ENCODE measurements at regions not wholly inside any gene's neighbourhood (a gene's known extent, or its start where the extent isn't known, plus 50 kb on each side); places are given as distances from the start of the nearest gene placed in this dataset.

- peaks cover 1% of the 10 kb centered on the region for H3K36me3 Mint-ChIP-seq
- no peaks in the 10 kb centered on the region for H3K9me3 Mint-ChIP-seq
- no peak overlapping the region for H3K27ac Mint-ChIP-seq
- no peaks in the 10 kb centered on the region for H3K4me1 Mint-ChIP-seq
- H3K4me3 Mint-ChIP-seq: no peak overlapping the region
- H3K27me3 Mint-ChIP-seq: no peaks in the 10 kb centered on the region
Measured at GRCh38 chr9:89667726-89668125, 62.9 kb downstream of the GADD45G start.

- Mint-ChIP-seq H3K27me3 (no peaks in the 10 kb centered on the region), H3K27ac (no peak overlapping the region), H3K9me3 (no peaks in the 10 kb centered on the region), H3K4me3 (no peak overlapping the region), H3K36me3 (peaks cover 1% of the 10 kb centered on the region), H3K4me1 (no peaks in the 10 kb centered on the region)
Measured at GRCh38 chr9:89668216-89668865, 63.5 kb downstream of the GADD45G start.

- no peak overlapping the region for H3K4me3 Mint-ChIP-seq
- peaks cover 1% of the 10 kb centered on the region for H3K36me3 Mint-ChIP-seq
- H3K4me1 Mint-ChIP-seq: no peaks in the 10 kb centered on the region
- no peak overlapping the region for H3K27ac Mint-ChIP-seq
- H3K9me3 Mint-ChIP-seq: no peaks in the 10 kb centered on the region
- H3K27me3 Mint-ChIP-seq: no peaks in the 10 kb centered on the region
Measured at GRCh38 chr9:89668866-89669246, 64.0 kb downstream of the GADD45G start.

- H3K27me3 Mint-ChIP-seq: no peaks in the 10 kb centered on the region
Measured at GRCh38 chr9:89669361-89669842, 64.6 kb downstream of the GADD45G start.

GRCh38 chr9:89670114-89670513, 65.3 kb downstream of the GADD45G start:
- Mint-ChIP-seq H3K27me3 (no peaks in the 10 kb centered on the region), H3K4me1 (no peaks in the 10 kb centered on the region), H3K36me3 (peaks cover 1% of the 10 kb centered on the region), H3K27ac (no peak overlapping the region), H3K9me3 (no peaks in the 10 kb centered on the region), H3K4me3 (no peak overlapping the region)

More at GRCh38 chr9:89669361-89669842, 64.6 kb downstream of the GADD45G start:
- no peak overlapping the region for H3K4me3 Mint-ChIP-seq
- no peaks in the 10 kb centered on the region for H3K4me1 Mint-ChIP-seq
- peaks cover 1% of the 10 kb centered on the region for H3K36me3 Mint-ChIP-seq
- no peaks in the 10 kb centered on the region for H3K9me3 Mint-ChIP-seq
- no peak overlapping the region for H3K27ac Mint-ChIP-seq

- Mint-ChIP-seq H3K36me3 (peaks cover 1% of the 10 kb centered on the region), H3K4me3 (no peak overlapping the region), H3K27ac (no peak overlapping the region)
Measured at GRCh38 chr9:89670801-89671434, 66.1 kb downstream of the GADD45G start.

GRCh38 chr9:89674667-89675057, 69.8 kb downstream of the GADD45G start:
- Mint-ChIP-seq H3K4me3 (no peak overlapping the region), H3K36me3 (peaks cover 1% of the 10 kb centered on the region), H3K9me3 (no peaks in the 10 kb centered on the region), H3K4me1 (no peaks in the 10 kb centered on the region), H3K27me3 (no peaks in the 10 kb centered on the region), H3K27ac (no peak overlapping the region)

More at GRCh38 chr9:89670801-89671434, 66.1 kb downstream of the GADD45G start:
- H3K4me1 Mint-ChIP-seq: no peaks in the 10 kb centered on the region
- H3K9me3 Mint-ChIP-seq: no peaks in the 10 kb centered on the region
- H3K27me3 Mint-ChIP-seq: no peaks in the 10 kb centered on the region

GRCh38 chr9:89675058-89675742, 70.4 kb downstream of the GADD45G start:
- Mint-ChIP-seq H3K4me3 (no peak overlapping the region), H3K27ac (no peak overlapping the region), H3K9me3 (no peaks in the 10 kb centered on the region), H3K4me1 (no peaks in the 10 kb centered on the region), H3K27me3 (no peaks in the 10 kb centered on the region), H3K36me3 (peaks cover 1% of the 10 kb centered on the region)

GRCh38 chr9:89676281-89676680, 71.5 kb downstream of the GADD45G start:
- Mint-ChIP-seq H3K27ac (no peak overlapping the region), H3K36me3 (peaks cover under 1% of the 10 kb centered on the region), H3K4me1 (peaks cover 5% of the 10 kb centered on the region), H3K27me3 (no peaks in the 10 kb centered on the region), H3K4me3 (no peak overlapping the region), H3K9me3 (no peaks in the 10 kb centered on the region)

GRCh38 chr9:89677702-89678395, 73.0 kb downstream of the GADD45G start:
- H3K27ac Mint-ChIP-seq: no peak overlapping the region
- H3K4me1 Mint-ChIP-seq: peaks cover 5% of the 10 kb centered on the region
- H3K27me3 Mint-ChIP-seq: no peaks in the 10 kb centered on the region
- H3K36me3 Mint-ChIP-seq: no peaks in the 10 kb centered on the region
- H3K4me3 Mint-ChIP-seq: no peak overlapping the region
- H3K9me3 Mint-ChIP-seq: no peaks in the 10 kb centered on the region

GRCh38 chr9:89678396-89679015, 73.7 kb downstream of the GADD45G start:
- H3K27ac Mint-ChIP-seq: no peak overlapping the region
- no peaks in the 10 kb centered on the region for H3K36me3 Mint-ChIP-seq
- no peak overlapping the region for H3K4me3 Mint-ChIP-seq
- H3K4me1 Mint-ChIP-seq: peaks cover 5% of the 10 kb centered on the region
- no peaks in the 10 kb centered on the region for H3K27me3 Mint-ChIP-seq
- no peaks in the 10 kb centered on the region for H3K9me3 Mint-ChIP-seq

GRCh38 chr9:89679016-89679415, 74.2 kb downstream of the GADD45G start:
- Mint-ChIP-seq H3K9me3 (no peaks in the 10 kb centered on the region), H3K4me3 (no peak overlapping the region), H3K36me3 (no peaks in the 10 kb centered on the region), H3K27me3 (no peaks in the 10 kb centered on the region), H3K4me1 (peaks cover 5% of the 10 kb centered on the region), H3K27ac (no peak overlapping the region)

GRCh38 chr9:89679581-89679980, 74.8 kb downstream of the GADD45G start:
- no peak overlapping the region for H3K4me3 Mint-ChIP-seq
- no peaks in the 10 kb centered on the region for H3K36me3 Mint-ChIP-seq
- H3K4me1 Mint-ChIP-seq: peaks cover 5% of the 10 kb centered on the region
- H3K27me3 Mint-ChIP-seq: no peaks in the 10 kb centered on the region
- no peaks in the 10 kb centered on the region for H3K9me3 Mint-ChIP-seq
- no peak overlapping the region for H3K27ac Mint-ChIP-seq

GRCh38 chr9:89680547-89681467, 76.0 kb downstream of the GADD45G start:
- no peaks in the 10 kb centered on the region for H3K36me3 Mint-ChIP-seq
- no peak overlapping the region for H3K27ac Mint-ChIP-seq
- H3K27me3 Mint-ChIP-seq: no peaks in the 10 kb centered on the region
- peaks cover 5% of the 10 kb centered on the region for H3K4me1 Mint-ChIP-seq
- no peaks in the 10 kb centered on the region for H3K9me3 Mint-ChIP-seq
- H3K4me3 Mint-ChIP-seq: no peak overlapping the region

Data from activated naive CD4-positive, alpha-beta T cell treated with anti-CD3 and anti-CD28 coated beads, Interleukin-2, amount 50 U/mL, for 24 hours (primary cell).